GM18505 (cell line): ENCODE measurements at regions not wholly inside any gene's neighbourhood (a gene's known extent, or its start where the extent isn't known, plus 50 kb on each side); places are given as distances from the start of the nearest gene placed in this dataset.

Experiments used
- ATAC-seq: cut with Tn5 transposase; IDR thresholded peaks from one replicate; pipeline ENCODE4 v1.9.1; 2021; ENCODE audit not compliant: unreplicated experiment
- POLR2A ChIP-seq: IDR thresholded peaks from 4 replicates; pipeline ENCODE4 v1.6.1; 2011; ENCODE audit warnings: borderline replicate concordance; ENCODE audit not compliant: insufficient read depth, insufficient read length; ENCODE audit errors: extremely low read depth

GRCh38 chr4:184879271-184879670 lies 53.5 kb upstream of the ACSL1 start:
- no peak for TF ChIP-seq POLR2A
- no peak for ATAC-seq

- ATAC-seq = no peak
- no peak for TF ChIP-seq POLR2A
These were observed 56.5 kb upstream of the ACSL1 start for GRCh38 chr4:184882276-184882675.

- no peak for TF ChIP-seq POLR2A
- ATAC-seq = no peak
These were observed 57.3 kb upstream of the ACSL1 start for GRCh38 chr4:184883024-184883423.

GRCh38 chr4:184884883-184885282 lies 59.1 kb upstream of the ACSL1 start:
- TF ChIP-seq POLR2A = no peak
- no peak for ATAC-seq

- ATAC-seq = no peak
- TF ChIP-seq POLR2A = no peak
These were observed 59.8 kb upstream of the ACSL1 start for GRCh38 chr4:184885602-184886001.

GRCh38 chr4:184887333-184887732 lies 61.6 kb upstream of the ACSL1 start:
- ATAC-seq = no peak
- TF ChIP-seq POLR2A = no peak

GRCh38 chr4:184887947-184888346 lies 62.2 kb upstream of the ACSL1 start:
- ATAC-seq = no peak
- no peak for TF ChIP-seq POLR2A

- no peak for ATAC-seq
- no peak for TF ChIP-seq POLR2A
These were observed 64.0 kb upstream of the ACSL1 start for GRCh38 chr4:184889666-184890335.

GRCh38 chr4:184890499-184890898 lies 64.7 kb upstream of the ACSL1 start:
- ATAC-seq = no peak

GRCh38 chr4:184891816-184892397 lies 66.1 kb upstream of the ACSL1 start:
- TF ChIP-seq POLR2A = no peak
- ATAC-seq = no peak

More at GRCh38 chr4:184890499-184890898, 64.7 kb upstream of the ACSL1 start:
- no peak for TF ChIP-seq POLR2A

GRCh38 chr4:184892999-184893398 lies 67.2 kb upstream of the ACSL1 start:
- TF ChIP-seq POLR2A = no peak
- ATAC-seq = no peak

- ATAC-seq = no peak
- TF ChIP-seq POLR2A = no peak
These were observed 68.2 kb upstream of the ACSL1 start for GRCh38 chr4:184893801-184894571.

- TF ChIP-seq POLR2A = no peak
- ATAC-seq = no peak
These were observed 69.4 kb upstream of the ACSL1 start for GRCh38 chr4:184895012-184895695.
